Nephron (organoid): ENCODE measurements at regions not wholly inside any gene's neighbourhood (a gene's known extent, or its start where the extent isn't known, plus 50 kb on each side); places are given as distances from the start of the nearest gene placed in this dataset.

Experiments
- H3K27ac Mint-ChIP-seq, 3 experiments: 2 replicates each; pipeline ENCODE4 v1.8.0; 2020; ENCODE audit warnings: mixed read lengths in 3 of 3, mild to moderate bottlenecking in 2 of 3, moderate library complexity in 1 of 3
- H3K27me3 Mint-ChIP-seq: 2 replicates; pipeline ENCODE4 v1.8.0; 2021; ENCODE audit warnings: low read depth, mild to moderate bottlenecking, moderate library complexity, mixed read lengths
- H3K36me3 Mint-ChIP-seq: 2 replicates; pipeline ENCODE4 v1.8.0; 2020; ENCODE audit warnings: low read depth, mixed read lengths
- H3K4me1 Mint-ChIP-seq: 2 replicates; pipeline ENCODE4 v1.8.0; 2020; ENCODE audit warnings: mixed read lengths
- H3K4me3 Mint-ChIP-seq, 3 experiments: 2 replicates each; pipeline ENCODE4 v1.8.0; 2020; ENCODE audit warnings: mild to moderate bottlenecking in 3 of 3, mixed read lengths in 3 of 3, moderate library complexity in 2 of 3
- H3K9me3 Mint-ChIP-seq: 2 replicates; pipeline ENCODE4 v1.8.0; 2020; ENCODE audit warnings: mixed read lengths
- CTCF ChIP-seq, 3 experiments: fragments of 200-600 bp; sonication (generic); IDR thresholded peaks; one replicate each; pipeline ENCODE4 v1.5.0; 2021; ENCODE audit warnings: antibody characterized with exemption in 3 of 3; ENCODE audit not compliant: unreplicated experiment in 3 of 3

DNA sequence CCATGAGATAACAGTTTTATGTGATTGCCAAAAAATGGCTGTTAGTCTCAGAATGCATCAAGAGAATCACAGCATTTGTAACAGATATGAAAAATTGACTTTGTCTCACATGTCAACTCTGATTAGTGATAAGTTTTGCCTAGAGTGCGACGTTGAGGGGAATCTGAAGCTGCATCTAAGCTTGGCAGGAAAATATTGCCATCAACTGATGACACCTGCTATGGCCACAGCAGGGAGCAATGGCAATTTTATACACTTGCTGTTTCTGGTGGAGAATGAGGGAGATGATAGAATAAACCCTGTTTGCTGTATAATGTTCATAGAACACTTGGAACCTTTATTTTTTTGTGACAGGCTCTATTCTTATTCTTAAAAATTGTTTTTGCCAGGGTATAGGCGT lies 205.4 kb upstream of the GNPDA2 start:
- H3K27ac Mint-ChIP-seq = no peak overlapping the region
- H3K4me3 Mint-ChIP-seq = no peak overlapping the region
- H3K27me3 Mint-ChIP-seq = no peaks in the 10 kb centered on the region
- H3K9me3 Mint-ChIP-seq = no peaks in the 10 kb centered on the region
- no peaks in the 10 kb centered on the region for H3K36me3 Mint-ChIP-seq
- no peak for TF ChIP-seq CTCF (IDR thresholded peaks at IDR 0.05; ENCODE audit: unreplicated experiment in 3 of 3)
- H3K4me1 Mint-ChIP-seq = peaks cover 20% of the 10 kb centered on the region

DNA sequence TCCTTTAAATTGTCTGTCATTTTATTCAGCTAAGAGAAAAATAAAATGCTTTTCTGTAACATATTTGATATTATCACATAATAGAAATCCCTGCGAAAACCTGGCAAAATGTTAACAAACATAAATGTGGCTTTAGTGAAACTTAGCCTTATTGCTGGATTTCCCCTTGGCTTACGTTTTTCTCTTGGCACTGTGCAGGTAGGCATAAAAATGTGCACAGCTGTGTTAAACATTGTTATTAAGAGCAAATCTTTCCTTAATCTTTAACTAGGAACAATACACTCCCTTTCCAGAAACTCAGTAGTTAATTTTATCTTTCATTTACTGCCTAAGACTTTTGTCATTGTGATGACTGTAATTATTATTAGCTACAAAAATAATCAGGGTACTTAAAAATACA lies 202.4 kb upstream of the GNPDA2 start:
- Mint-ChIP-seq H3K27me3 (no peaks in the 10 kb centered on the region), H3K36me3 (no peaks in the 10 kb centered on the region), H3K4me1 (peaks cover 33% of the 10 kb centered on the region), H3K4me3 (no peak overlapping the region), H3K9me3 (no peaks in the 10 kb centered on the region), H3K27ac (peak overlapping the region; percentile 65 to 79 (median 71))
- no peak for TF ChIP-seq CTCF (IDR thresholded peaks at IDR 0.05; ENCODE audit: unreplicated experiment in 3 of 3)

DNA sequence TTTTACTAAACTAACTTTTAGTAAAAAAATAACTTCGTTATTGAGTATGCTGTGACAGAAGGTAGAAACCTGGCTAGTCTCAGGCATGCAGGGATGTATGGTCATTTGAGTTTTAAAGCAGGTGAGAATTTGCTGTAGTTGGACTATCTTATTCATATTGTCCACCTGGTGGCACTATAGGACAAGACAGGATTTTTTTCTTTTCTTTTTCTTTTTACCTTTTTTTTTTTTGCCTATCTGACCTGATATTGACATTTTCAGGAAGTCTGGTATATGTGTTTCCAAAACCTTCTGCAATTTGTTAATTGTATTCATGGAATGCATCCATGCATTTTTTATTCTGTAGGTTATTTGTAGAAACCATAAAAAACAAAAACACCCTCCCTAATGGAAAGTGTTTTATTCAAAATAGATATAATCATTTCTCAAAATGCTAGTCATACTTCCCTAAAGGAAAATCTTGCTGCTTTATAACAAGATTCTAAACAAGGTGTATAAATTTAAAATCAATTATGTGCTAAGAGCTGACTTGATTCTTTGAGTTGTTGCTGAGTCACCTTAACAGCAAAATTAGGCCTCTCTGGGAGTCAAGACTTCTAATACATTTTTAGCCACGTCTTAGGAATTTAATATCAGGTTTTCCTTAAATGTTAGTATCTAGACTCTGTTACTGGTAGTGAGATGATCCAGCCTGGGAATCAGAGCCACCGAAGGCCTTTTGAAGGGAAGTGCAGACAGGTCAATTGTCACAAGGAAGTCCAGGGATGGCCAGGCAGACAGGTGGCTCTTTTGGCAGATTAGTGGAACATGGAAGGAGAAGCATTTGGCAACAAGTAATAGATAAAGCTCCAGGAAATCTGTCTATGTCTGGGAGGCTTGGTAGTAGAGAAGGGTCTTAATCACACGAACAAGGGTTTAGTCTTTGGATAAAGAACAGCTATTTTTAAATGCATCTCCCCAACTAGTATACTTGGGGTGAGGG lies 201.3 kb upstream of the GNPDA2 start:
- no peaks in the 10 kb centered on the region for H3K27me3 Mint-ChIP-seq
- H3K4me3 Mint-ChIP-seq = no peak overlapping the region
- H3K9me3 Mint-ChIP-seq = no peaks in the 10 kb centered on the region

DNA sequence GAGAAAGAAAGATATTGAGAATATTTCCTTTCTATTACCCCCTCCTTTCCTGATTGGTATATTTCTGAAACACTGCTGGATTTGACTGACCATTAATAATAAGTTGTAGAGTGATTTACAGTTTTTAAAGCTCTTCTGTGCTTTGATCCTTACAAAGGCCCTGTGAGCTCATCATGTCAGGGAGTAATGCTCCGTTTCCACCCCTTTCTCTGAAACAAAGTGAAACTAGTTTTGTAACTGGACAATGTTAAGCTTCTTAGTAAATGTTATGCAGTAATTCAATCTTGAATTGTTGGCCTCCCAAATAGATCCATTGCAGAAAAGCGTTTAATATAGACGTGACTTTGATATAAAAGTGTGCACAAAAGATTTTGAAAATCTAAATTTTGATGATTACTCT lies 190.1 kb upstream of the GNPDA2 start:
- Mint-ChIP-seq H3K4me3 (peak overlapping the region in 2 of 3 experiments; percentile 3 to 11), H3K36me3 (no peaks in the 10 kb centered on the region), H3K27me3 (no peaks in the 10 kb centered on the region), H3K4me1 (peaks cover 7% of the 10 kb centered on the region), H3K27ac (peak overlapping the region in 2 of 3 experiments; percentile 22 to 53), H3K9me3 (no peaks in the 10 kb centered on the region)
- no peak for TF ChIP-seq CTCF (IDR thresholded peaks at IDR 0.05; ENCODE audit: unreplicated experiment in 3 of 3)

More for the DNA sequence above, 201.3 kb upstream of the GNPDA2 start:
- Mint-ChIP-seq H3K27ac (peak overlapping the region; percentile 71 to 89 (median 80)), H3K4me1 (peaks cover 33% of the 10 kb centered on the region), H3K36me3 (no peaks in the 10 kb centered on the region)
- TF ChIP-seq CTCF (IDR thresholded peaks at IDR 0.05; ENCODE audit: unreplicated experiment in 3 of 3) = peak; percentile 60 to 71 (median 66)

DNA sequence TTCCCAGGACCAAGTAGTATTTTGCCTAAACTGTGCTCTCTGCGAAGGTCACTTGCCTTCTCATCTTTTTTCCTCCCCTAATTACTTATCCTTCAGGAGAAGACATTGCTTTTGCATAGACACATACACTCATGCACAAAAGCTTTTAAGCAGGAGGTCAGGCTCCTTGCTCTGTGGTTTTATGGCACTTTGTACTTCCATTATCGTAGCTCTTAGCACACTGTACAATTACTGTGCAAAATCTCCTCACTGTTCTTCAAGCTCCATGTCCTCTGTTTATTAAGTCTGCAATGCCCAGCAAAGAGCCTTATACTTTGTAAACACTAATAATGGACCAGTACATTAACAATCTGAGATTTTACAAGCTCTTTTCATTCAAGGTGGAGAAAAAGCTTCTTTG lies 188.4 kb upstream of the GNPDA2 start:
- Mint-ChIP-seq H3K27ac (no peak overlapping the region), H3K36me3 (no peaks in the 10 kb centered on the region), H3K4me3 (no peak overlapping the region), H3K4me1 (peaks cover 7% of the 10 kb centered on the region), H3K27me3 (no peaks in the 10 kb centered on the region), H3K9me3 (no peaks in the 10 kb centered on the region)
- no peak for TF ChIP-seq CTCF (IDR thresholded peaks at IDR 0.05; ENCODE audit: unreplicated experiment in 3 of 3)
